Panc1 (cell line): ENCODE measurements at regions not wholly inside any gene's neighbourhood (a gene's known extent, or its start where the extent isn't known, plus 50 kb on each side); places are given as distances from the start of the nearest gene placed in this dataset.

Source experiments
- ATAC-seq: fragments of 200-7000 bp; cut with Tn5 transposase; 2 replicates; pipeline ENCODE4 v1.9.1; 2020; ENCODE audit warnings: mild to moderate bottlenecking, moderate library complexity
- BruUV-seq: library from RNA; stranded (reverse); fragments of 400-500 nt; replicated peaks from 2 replicates; lab custom pipeline; 2021; lab: Mats Ljungman, UMichigan
- CTCF ChIA-PET: fragments of 300-600 bp; sonication (Branson Sonifier 250); formaldehyde crosslinking; loops from one replicate; lab custom pipeline; 2022; ENCODE audit warnings: antibody characterized with exemption; lab: Charles Lee
- POLR2A ChIA-PET: fragments of 300-600 bp; sonication (Branson Sonifier 250); formaldehyde crosslinking; loops from one replicate; lab custom pipeline; 2022; ENCODE audit warnings: antibody characterized with exemption; lab: Charles Lee
- DNase-seq: peaks from one replicate; pipeline ENCODE4 v3.0.0-alpha.2; 2010; ENCODE audit warnings: low read depth, low spot score
- H3K27ac ChIP-seq: 2 replicates; pipeline ENCODE4 v1.5.1; 2011; ENCODE audit warnings: mild to moderate bottlenecking, low read length, inconsistent platforms
- H3K27me3 ChIP-seq: fragments of 200-500 bp; sonication (Bioruptor generic); 2 replicates; pipeline ENCODE4 v1.6.0; 2014; ENCODE audit warnings: low read length, inconsistent platforms; ENCODE audit not compliant: control insufficient read depth, insufficient read depth
- H3K36me3 ChIP-seq: fragments of 200-500 bp; sonication (Bioruptor generic); 2 replicates; pipeline ENCODE4 v1.5.1; 2014; ENCODE audit warnings: inconsistent platforms, mild to moderate bottlenecking, low read length, moderate library complexity; ENCODE audit not compliant: control insufficient read depth, insufficient read depth
- H3K4me1 ChIP-seq: 2 replicates; pipeline ENCODE4 v1.5.1; 2011; ENCODE audit warnings: inconsistent platforms, mild to moderate bottlenecking, low read length, moderate library complexity; ENCODE audit not compliant: control insufficient read depth, insufficient read depth
- H3K4me3 ChIP-seq, 2 experiments: 2 replicates each; pipeline ENCODE4 v1.5.1; 2011 to 2012; ENCODE audit warnings: low read depth in 2 of 2, low read length in 2 of 2, mild to moderate bottlenecking in 2 of 2, inconsistent platforms in 1 of 2, moderate library complexity in 1 of 2
- H3K9me3 ChIP-seq: fragments of 200-500 bp; sonication (Bioruptor generic); 2 replicates; pipeline ENCODE4 v1.5.1; 2014; ENCODE audit warnings: low read depth, mild to moderate bottlenecking, inconsistent platforms, low read length, moderate library complexity; ENCODE audit not compliant: control insufficient read depth, insufficient read depth
- POLR2AphosphoS5 ChIP-seq: IDR thresholded peaks from 2 replicates; pipeline ENCODE4 v1.6.1; 2012; ENCODE audit warnings: mild to moderate bottlenecking, low read depth, low read length, moderate library complexity
- REST ChIP-seq, 2 experiments: IDR thresholded peaks; 2 replicates each; pipeline ENCODE4 v1.6.1; 2011 to 2012; ENCODE audit warnings: low read depth in 2 of 2, control low read depth in 1 of 2, low read length in 1 of 2, mild to moderate bottlenecking in 1 of 2, moderate library complexity in 1 of 2; ENCODE audit not compliant: insufficient read depth in 1 of 2
- SIN3A ChIP-seq: IDR thresholded peaks from 2 replicates; pipeline ENCODE4 v1.6.1; 2012; ENCODE audit warnings: low read depth, mild to moderate bottlenecking, low read length, moderate library complexity, borderline replicate concordance; ENCODE audit not compliant: insufficient read depth
- TCF7L2 ChIP-seq: IDR thresholded peaks from 2 replicates; pipeline ENCODE4 v1.6.1; 2011; ENCODE audit warnings: mild to moderate bottlenecking, low read depth, low read length, inconsistent platforms
- in situ Hi-C: cut with HindIII; loops from 2 replicates; pipeline ENCODE4 v1.10.0; 2016; ENCODE audit warnings: low sequenced_read_pairs, low pct_unique_long_range_greater_than_20kb
- intact Hi-C: fragments of 100-400 bp; cut with micrococcal nuclease; formaldehyde crosslinking; loops from one replicate; pipeline ENCODE4 v1.10.0; 2022; ENCODE audit not compliant: unreplicated experiment
- TF ChIP-seq, protein P1 (sequence below): fragments of 450-650 bp; IDR thresholded peaks from 2 replicates; pipeline ENCODE4 v1.5.1; 2017; ENCODE audit warnings: mild to moderate bottlenecking

DNA sequence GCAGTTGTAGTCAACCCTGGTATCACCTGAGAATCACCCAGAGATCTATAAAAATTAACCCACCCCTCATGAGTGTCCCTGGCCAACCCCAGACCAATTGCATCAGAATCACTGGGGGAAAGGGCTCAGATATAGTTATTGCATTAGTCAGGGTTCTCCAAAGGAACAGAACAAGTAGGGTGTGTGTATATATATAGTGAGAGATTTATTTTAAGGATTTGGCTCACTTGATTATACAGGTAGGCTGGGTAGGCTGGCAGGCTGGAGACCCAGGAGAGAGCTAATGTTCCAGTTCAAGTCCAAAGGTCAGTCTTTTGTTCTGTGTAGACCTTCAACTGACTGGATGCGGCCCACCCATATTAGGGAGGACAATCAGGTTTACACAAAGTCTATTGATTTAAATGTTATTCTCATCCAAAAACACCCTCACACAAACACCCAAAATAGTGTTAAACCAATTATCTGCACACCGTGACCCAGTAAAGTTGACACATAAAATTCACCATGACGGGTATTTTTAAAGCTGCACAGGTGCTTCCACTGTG, 372.9 kb upstream of the NFE2L3 start:
- Histone ChIP-seq H3K27me3 (no peaks in the 10 kb centered on the region), H3K4me3 (no peak overlapping the region), H3K27ac (no peak overlapping the region), H3K4me1 (no peaks in the 10 kb centered on the region), H3K36me3 (no peaks in the 10 kb centered on the region), H3K9me3 (no peaks in the 10 kb centered on the region)
- DNase-seq (no peak), ATAC-seq (no peak)
- in situ Hi-C loops (no loop called here), intact Hi-C loops (no loop called here)
- no peak for TF ChIP-seq TCF7L2
- no peak for TF ChIP-seq SIN3A
- no peak for TF ChIP-seq POLR2AphosphoS5
- TF ChIP-seq, protein P1, sequence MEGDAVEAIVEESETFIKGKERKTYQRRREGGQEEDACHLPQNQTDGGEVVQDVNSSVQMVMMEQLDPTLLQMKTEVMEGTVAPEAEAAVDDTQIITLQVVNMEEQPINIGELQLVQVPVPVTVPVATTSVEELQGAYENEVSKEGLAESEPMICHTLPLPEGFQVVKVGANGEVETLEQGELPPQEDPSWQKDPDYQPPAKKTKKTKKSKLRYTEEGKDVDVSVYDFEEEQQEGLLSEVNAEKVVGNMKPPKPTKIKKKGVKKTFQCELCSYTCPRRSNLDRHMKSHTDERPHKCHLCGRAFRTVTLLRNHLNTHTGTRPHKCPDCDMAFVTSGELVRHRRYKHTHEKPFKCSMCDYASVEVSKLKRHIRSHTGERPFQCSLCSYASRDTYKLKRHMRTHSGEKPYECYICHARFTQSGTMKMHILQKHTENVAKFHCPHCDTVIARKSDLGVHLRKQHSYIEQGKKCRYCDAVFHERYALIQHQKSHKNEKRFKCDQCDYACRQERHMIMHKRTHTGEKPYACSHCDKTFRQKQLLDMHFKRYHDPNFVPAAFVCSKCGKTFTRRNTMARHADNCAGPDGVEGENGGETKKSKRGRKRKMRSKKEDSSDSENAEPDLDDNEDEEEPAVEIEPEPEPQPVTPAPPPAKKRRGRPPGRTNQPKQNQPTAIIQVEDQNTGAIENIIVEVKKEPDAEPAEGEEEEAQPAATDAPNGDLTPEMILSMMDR, result no peak
- TF ChIP-seq REST (IDR thresholded peaks at IDR 0.05; ENCODE audit: insufficient read depth in 1 of 2, low read depth in 2 of 2, low read length in 1 of 2), result no peak
- CTCF ChIA-PET, result no interaction called here
- POLR2A ChIA-PET, result no interaction called here
- BruUV-seq, result no TSS peak

DNA sequence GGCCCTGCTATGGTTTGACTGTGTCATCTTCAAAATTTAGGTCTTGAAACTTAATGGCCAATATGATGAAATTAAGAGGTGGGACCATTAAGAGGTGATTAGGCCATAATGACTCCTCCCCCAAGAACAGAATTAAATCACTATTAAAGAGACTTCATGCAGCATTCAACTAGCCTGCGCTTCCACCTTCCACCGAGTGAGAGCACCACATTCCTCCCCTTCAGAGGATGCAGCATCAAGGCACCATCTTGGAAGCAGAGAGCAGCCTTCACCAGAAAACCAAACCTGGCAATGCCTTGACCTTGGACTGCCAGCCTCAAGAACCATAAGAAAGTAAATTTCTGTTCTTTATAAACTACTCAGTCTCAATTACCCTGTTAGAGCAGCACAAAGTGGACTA, 371.1 kb upstream of the NFE2L3 start:
- Histone ChIP-seq H3K36me3 (no peaks in the 10 kb centered on the region), H3K9me3 (no peaks in the 10 kb centered on the region), H3K4me1 (no peaks in the 10 kb centered on the region), H3K27me3 (no peaks in the 10 kb centered on the region; the same call in 1 of the 2 replicates), H3K4me3 (no peak overlapping the region), H3K27ac (no peak overlapping the region)
- no peak for DNase-seq
- ChIA-PET CTCF (no interaction called here), POLR2A (no interaction called here)
- ATAC-seq, result no peak
- BruUV-seq, result no TSS peak
- no peak for TF ChIP-seq TCF7L2
- no peak for TF ChIP-seq POLR2AphosphoS5
- TF ChIP-seq REST (IDR thresholded peaks at IDR 0.05; ENCODE audit: insufficient read depth in 1 of 2, low read depth in 2 of 2, low read length in 1 of 2), result no peak
- no peak for TF ChIP-seq SIN3A
- TF ChIP-seq, protein P1, result no peak
- in situ Hi-C loops, result no loop called here
- intact Hi-C loops, result no loop called here
